ENCODE measurements at regions not wholly inside any gene's neighbourhood (a gene's known extent, or its start where the extent isn't known, plus 50 kb on each side); places are given as distances from the start of the nearest gene placed in this dataset.
A peak's percentile ranks its signal among the peaks of the same experiment; 100 is the strongest.

GRCh38 chr7:3201306-3201705 lies 99.7 kb upstream of the SDK1 start:
- Histone ChIP-seq H4K20me1 (no peaks in the 10 kb centered on the region), H3K4me3 (no peak overlapping the region), H3K4me1 (peaks cover 4 to 25% (median 14%) of the 10 kb centered on the region in 10 experiments; a peak in 17 of 20 replicates), H3K27ac (peak overlapping the region in 1 of 11 experiments; percentile 55; a peak in 2 of 22 replicates), H3K9me3 (replicated peaks in 1 of 11) (peaks cover 11 to 37% (median 15%) of the 10 kb centered on the region in 11 experiments; a peak in 20 of 22 replicates), H3K4me2 (no peak overlapping the region; a peak in 1 of 22 replicates), H3K27me3 (no peaks in the 10 kb centered on the region), H3K9ac (no peak overlapping the region), H3K36me3 (no peaks in the 10 kb centered on the region)
- TF ChIP-seq Cebpa-rat (IDR thresholded peaks at IDR 0.05) = no peak

- no peak for TF ChIP-seq Cebpa-rat (IDR thresholded peaks at IDR 0.05)
- H3K4me1 ChIP-seq = peaks cover 4 to 25% (median 14%) of the 10 kb centered on the region in 10 experiments; a peak in 17 of 20 replicates
These were observed 98.9 kb upstream of the SDK1 start for GRCh38 chr7:3201937-3202710.

GRCh38 chr7:3204526-3204925 lies 96.5 kb upstream of the SDK1 start:
- Histone ChIP-seq H3K27ac (no peak overlapping the region), H3K4me1 (peaks cover 0 to 18% (median 8%) of the 10 kb centered on the region in 10 experiments; a peak in 12 of 20 replicates), H3K36me3 (no peaks in the 10 kb centered on the region), H3K9ac (no peak overlapping the region), H3K4me3 (no peak overlapping the region), H3K27me3 (no peaks in the 10 kb centered on the region), H3K4me2 (no peak overlapping the region), H3K9me3 (replicated peaks in 1 of 11) (peaks cover 2 to 30% (median 17%) of the 10 kb centered on the region in 11 experiments; a peak in 20 of 22 replicates), H4K20me1 (no peaks in the 10 kb centered on the region)
- TF ChIP-seq Cebpa-rat (IDR thresholded peaks at IDR 0.05) = no peak

More at GRCh38 chr7:3201937-3202710, 98.9 kb upstream of the SDK1 start:
- H3K9me3 ChIP-seq (replicated peaks in 1 of 11) = peaks cover 11 to 37% (median 15%) of the 10 kb centered on the region in 11 experiments; a peak in 20 of 22 replicates
- H3K27me3 ChIP-seq = no peaks in the 10 kb centered on the region
- no peaks in the 10 kb centered on the region for H4K20me1 ChIP-seq
- H3K36me3 ChIP-seq = no peaks in the 10 kb centered on the region
- no peak overlapping the region for H3K4me3 ChIP-seq
- H3K9ac ChIP-seq = no peak overlapping the region
- peak overlapping the region in 10 of 11 experiments; percentile 2 to 72 (median 26); a peak in 12 of 22 replicates for H3K4me2 ChIP-seq
- H3K27ac ChIP-seq = peak overlapping the region in 4 of 11 experiments; percentile 5 to 55 (median 35); a peak in 3 of 22 replicates

GRCh38 chr7:3206101-3206500 lies 95.0 kb upstream of the SDK1 start:
- H3K9me3 ChIP-seq (replicated peaks in 1 of 11) = peaks cover 0 to 26% (median 11%) of the 10 kb centered on the region in 11 experiments; a peak in 16 of 22 replicates
- no peaks in the 10 kb centered on the region for H3K27me3 ChIP-seq
- no peak overlapping the region for H3K4me3 ChIP-seq
- no peaks in the 10 kb centered on the region for H3K36me3 ChIP-seq
- no peak overlapping the region for H3K27ac ChIP-seq
- H3K4me2 ChIP-seq = no peak overlapping the region
- peaks cover 0 to 18% (median 8%) of the 10 kb centered on the region in 10 experiments; a peak in 12 of 20 replicates for H3K4me1 ChIP-seq
- H3K9ac ChIP-seq = no peak overlapping the region
- no peaks in the 10 kb centered on the region for H4K20me1 ChIP-seq
- TF ChIP-seq Cebpa-rat (IDR thresholded peaks at IDR 0.05) = no peak

GRCh38 chr7:3206771-3207191 lies 94.3 kb upstream of the SDK1 start:
- H3K9ac ChIP-seq = no peak overlapping the region
- H3K4me3 ChIP-seq = no peak overlapping the region
- TF ChIP-seq Cebpa-rat (IDR thresholded peaks at IDR 0.05) = no peak
- H4K20me1 ChIP-seq = no peaks in the 10 kb centered on the region
- no peak overlapping the region for H3K27ac ChIP-seq
- H3K9me3 ChIP-seq (replicated peaks in 1 of 11) = peaks cover 0 to 21% (median 10%) of the 10 kb centered on the region in 11 experiments; a peak in 16 of 22 replicates
- H3K36me3 ChIP-seq = no peaks in the 10 kb centered on the region
- no peaks in the 10 kb centered on the region for H3K27me3 ChIP-seq
- H3K4me2 ChIP-seq = no peak overlapping the region
- H3K4me1 ChIP-seq = peaks cover 0 to 15% (median 7%) of the 10 kb centered on the region in 10 experiments; a peak in 12 of 20 replicates

GRCh38 chr7:3207387-3207902 lies 93.6 kb upstream of the SDK1 start:
- Histone ChIP-seq H3K4me3 (no peak overlapping the region), H3K9me3 (replicated peaks in 1 of 11) (peaks cover 0 to 21% (median 5%) of the 10 kb centered on the region in 11 experiments; a peak in 16 of 22 replicates), H3K36me3 (no peaks in the 10 kb centered on the region), H3K4me1 (peaks cover 0 to 8% (median under 1%) of the 10 kb centered on the region in 10 experiments; a peak in 10 of 20 replicates), H3K9ac (no peak overlapping the region), H3K27me3 (no peaks in the 10 kb centered on the region), H3K27ac (no peak overlapping the region), H4K20me1 (no peaks in the 10 kb centered on the region), H3K4me2 (no peak overlapping the region)
- no peak for TF ChIP-seq Cebpa-rat (IDR thresholded peaks at IDR 0.05)

- H4K20me1 ChIP-seq = no peaks in the 10 kb centered on the region
- no peak overlapping the region for H3K4me3 ChIP-seq
- H3K4me2 ChIP-seq = no peak overlapping the region
- H3K9ac ChIP-seq = no peak overlapping the region
- no peaks in the 10 kb centered on the region for H3K4me1 ChIP-seq
- peaks cover 0 to 21% (median 5%) of the 10 kb centered on the region in 11 experiments; a peak in 16 of 22 replicates for H3K9me3 ChIP-seq (replicated peaks in 1 of 11)
- no peaks in the 10 kb centered on the region for H3K36me3 ChIP-seq
- TF ChIP-seq Cebpa-rat (IDR thresholded peaks at IDR 0.05) = no peak
- H3K27ac ChIP-seq = no peak overlapping the region
- H3K27me3 ChIP-seq = no peaks in the 10 kb centered on the region
These were observed 90.5 kb upstream of the SDK1 start for GRCh38 chr7:3210531-3210930.

GRCh38 chr7:3214090-3214413 lies 87.0 kb upstream of the SDK1 start:
- H3K4me1 ChIP-seq = peaks cover 8 to 16% (median 13%) of the 10 kb centered on the region in 10 experiments
- TF ChIP-seq Cebpa-rat (IDR thresholded peaks at IDR 0.05) = peak in 3 of 11 experiments; percentile 18 to 67 (median 54); a peak in 3 of 22 replicates
- H3K27me3 ChIP-seq = no peaks in the 10 kb centered on the region
- no peaks in the 10 kb centered on the region for H4K20me1 ChIP-seq
- H3K4me2 ChIP-seq = no peak overlapping the region
- H3K27ac ChIP-seq = no peak overlapping the region
- H3K9ac ChIP-seq = no peak overlapping the region
- H3K9me3 ChIP-seq (replicated peaks in 1 of 11) = peaks cover 0 to 10% (median 4%) of the 10 kb centered on the region in 11 experiments; a peak in 15 of 22 replicates
- H3K4me3 ChIP-seq = no peak overlapping the region
- no peaks in the 10 kb centered on the region for H3K36me3 ChIP-seq
